OCI-LY3 (cell line): ENCODE measurements at regions not wholly inside any gene's neighbourhood (a gene's known extent, or its start where the extent isn't known, plus 50 kb on each side); places are given as distances from the start of the nearest gene placed in this dataset.

Experiments used
- H2AFZ ChIP-seq: fragments of 200-600, 300-600 bp; shearing (Covaris generic); 2 replicates; pipeline ENCODE4 v1.6.0; 2014; ENCODE audit warnings: antibody characterized with exemption, low read depth, low read length
- H3K27ac ChIP-seq: fragments of 200-600, 300-600 bp; sonication (generic); 2 replicates; pipeline ENCODE4 v1.5.1; 2014; ENCODE audit warnings: mild to moderate bottlenecking, low read length, moderate library complexity, mixed read lengths
- H3K27me3 ChIP-seq: fragments of 200-600, 300-600 bp; sonication (generic); 2 replicates; pipeline ENCODE4 v1.6.1; 2014; ENCODE audit warnings: low read depth, low read length, mixed read lengths
- H3K36me3 ChIP-seq: fragments of 200-600, 300-600 bp; sonication (generic); replicated peaks from 2 replicates; pipeline ENCODE3; 2014; ENCODE audit warnings: low read depth, low read length, mixed read lengths
- H3K4me1 ChIP-seq: fragments of 300-600, 200-600 bp; sonication (generic); 2 replicates; pipeline ENCODE4 v1.6.1; 2014; ENCODE audit warnings: low read length, mixed read lengths
- H3K4me2 ChIP-seq: fragments of 200-600, 300-600 bp; sonication (generic); 2 replicates; pipeline ENCODE4 v1.6.1; 2014; ENCODE audit warnings: low read length, mixed read lengths
- H3K4me3 ChIP-seq: fragments of 300-600, 200-600 bp; sonication (generic); 2 replicates; pipeline ENCODE4 v1.5.1; 2014; ENCODE audit warnings: antibody characterized with exemption, mild to moderate bottlenecking, low read length, moderate library complexity
- H3K79me2 ChIP-seq: fragments of 300-600, 200-600 bp; shearing (Covaris generic); 2 replicates; pipeline ENCODE4 v1.6.1; 2014; ENCODE audit warnings: mild to moderate bottlenecking, low read length, mixed read lengths
- H3K9ac ChIP-seq: fragments of 300-600, 200-600 bp; shearing (Covaris generic); 2 replicates; pipeline ENCODE4 v1.6.0; 2014; ENCODE audit warnings: mild to moderate bottlenecking, low read length, moderate library complexity
- H3K9me3 ChIP-seq: fragments of 200-600, 300-600 bp; shearing (Covaris generic); 2 replicates; pipeline ENCODE4 v1.6.1; 2014; ENCODE audit warnings: low read length, mixed read lengths; ENCODE audit not compliant: insufficient read depth
- H4K20me1 ChIP-seq: fragments of 200-600, 300-600 bp; sonication (generic); 2 replicates; pipeline ENCODE4 v1.6.1; 2016; ENCODE audit warnings: low read length, mixed read lengths; ENCODE audit not compliant: insufficient read depth
- EZH2phosphoT487 ChIP-seq: fragments of 200-600 bp; shearing (Covaris generic); IDR thresholded peaks from 2 replicates; pipeline ENCODE4 v1.6.1; 2018; ENCODE audit warnings: antibody characterized with exemption, mixed run types, low read depth
- TF ChIP-seq, protein P1 (sequence below): fragments of 200-600, 300-600 bp; sonication (generic); IDR thresholded peaks from 2 replicates; pipeline ENCODE4 v1.5.1; 2014; ENCODE audit warnings: antibody characterized with exemption, low read length, low read depth

GRCh38 chr5:17831279-17831678 lies 197.0 kb downstream of the TAF11L14 start:
- H3K27me3 ChIP-seq = no peaks in the 10 kb centered on the region
- no peak overlapping the region for H2AFZ ChIP-seq
- no peaks in the 10 kb centered on the region for H4K20me1 ChIP-seq
- no peaks in the 10 kb centered on the region for H3K4me1 ChIP-seq
- no peaks in the 10 kb centered on the region for H3K9me3 ChIP-seq
- H3K36me3 ChIP-seq = no peaks in the 10 kb centered on the region
- H3K4me3 ChIP-seq = no peak overlapping the region
- no peak for TF ChIP-seq EZH2phosphoT487
- TF ChIP-seq, protein P1, sequence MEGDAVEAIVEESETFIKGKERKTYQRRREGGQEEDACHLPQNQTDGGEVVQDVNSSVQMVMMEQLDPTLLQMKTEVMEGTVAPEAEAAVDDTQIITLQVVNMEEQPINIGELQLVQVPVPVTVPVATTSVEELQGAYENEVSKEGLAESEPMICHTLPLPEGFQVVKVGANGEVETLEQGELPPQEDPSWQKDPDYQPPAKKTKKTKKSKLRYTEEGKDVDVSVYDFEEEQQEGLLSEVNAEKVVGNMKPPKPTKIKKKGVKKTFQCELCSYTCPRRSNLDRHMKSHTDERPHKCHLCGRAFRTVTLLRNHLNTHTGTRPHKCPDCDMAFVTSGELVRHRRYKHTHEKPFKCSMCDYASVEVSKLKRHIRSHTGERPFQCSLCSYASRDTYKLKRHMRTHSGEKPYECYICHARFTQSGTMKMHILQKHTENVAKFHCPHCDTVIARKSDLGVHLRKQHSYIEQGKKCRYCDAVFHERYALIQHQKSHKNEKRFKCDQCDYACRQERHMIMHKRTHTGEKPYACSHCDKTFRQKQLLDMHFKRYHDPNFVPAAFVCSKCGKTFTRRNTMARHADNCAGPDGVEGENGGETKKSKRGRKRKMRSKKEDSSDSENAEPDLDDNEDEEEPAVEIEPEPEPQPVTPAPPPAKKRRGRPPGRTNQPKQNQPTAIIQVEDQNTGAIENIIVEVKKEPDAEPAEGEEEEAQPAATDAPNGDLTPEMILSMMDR = no peak
- H3K79me2 ChIP-seq = no peaks in the 10 kb centered on the region
- no peak overlapping the region for H3K9ac ChIP-seq
- no peak overlapping the region for H3K27ac ChIP-seq
- H3K4me2 ChIP-seq = no peak overlapping the region

GRCh38 chr5:17832949-17833745 lies 198.9 kb downstream of the TAF11L14 start:
- Histone ChIP-seq H3K4me2 (no peak overlapping the region), H3K36me3 (no peaks in the 10 kb centered on the region), H3K4me1 (no peaks in the 10 kb centered on the region), H3K4me3 (no peak overlapping the region), H2AFZ (no peak overlapping the region), H3K79me2 (no peaks in the 10 kb centered on the region), H4K20me1 (no peaks in the 10 kb centered on the region), H3K27ac (no peak overlapping the region), H3K27me3 (no peaks in the 10 kb centered on the region), H3K9ac (no peak overlapping the region), H3K9me3 (no peaks in the 10 kb centered on the region)
- TF ChIP-seq EZH2phosphoT487 = no peak
- TF ChIP-seq, protein P1 = no peak

DNA sequence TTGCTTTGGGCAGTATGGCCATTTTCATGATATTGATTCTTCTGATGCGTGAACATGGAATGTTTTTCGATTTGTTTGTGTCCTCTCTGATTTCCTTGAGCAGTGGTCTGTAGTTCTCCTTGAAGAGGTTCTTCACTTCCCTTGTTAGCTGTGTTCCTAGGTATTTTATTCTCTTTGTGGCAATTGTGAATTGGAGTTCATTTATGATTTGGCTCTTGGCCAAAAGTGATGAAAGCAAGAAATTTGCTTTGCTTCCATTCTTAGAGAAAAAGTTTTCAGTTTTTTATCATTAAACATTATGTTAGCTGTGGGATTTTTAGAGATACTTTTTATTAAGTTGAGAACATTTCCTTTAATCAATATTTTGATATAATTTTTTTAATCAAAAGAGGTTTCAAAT lies 203.5 kb downstream of the TAF11L14 start:
- Histone ChIP-seq H3K4me3 (no peak overlapping the region), H3K79me2 (no peaks in the 10 kb centered on the region), H3K4me1 (no peaks in the 10 kb centered on the region), H3K27ac (no peak overlapping the region), H3K36me3 (no peaks in the 10 kb centered on the region), H4K20me1 (no peaks in the 10 kb centered on the region), H3K27me3 (no peaks in the 10 kb centered on the region), H3K4me2 (no peak overlapping the region), H3K9me3 (no peaks in the 10 kb centered on the region), H3K9ac (no peak overlapping the region), H2AFZ (no peak overlapping the region)
- TF ChIP-seq, protein P1 = no peak
- no peak for TF ChIP-seq EZH2phosphoT487

DNA sequence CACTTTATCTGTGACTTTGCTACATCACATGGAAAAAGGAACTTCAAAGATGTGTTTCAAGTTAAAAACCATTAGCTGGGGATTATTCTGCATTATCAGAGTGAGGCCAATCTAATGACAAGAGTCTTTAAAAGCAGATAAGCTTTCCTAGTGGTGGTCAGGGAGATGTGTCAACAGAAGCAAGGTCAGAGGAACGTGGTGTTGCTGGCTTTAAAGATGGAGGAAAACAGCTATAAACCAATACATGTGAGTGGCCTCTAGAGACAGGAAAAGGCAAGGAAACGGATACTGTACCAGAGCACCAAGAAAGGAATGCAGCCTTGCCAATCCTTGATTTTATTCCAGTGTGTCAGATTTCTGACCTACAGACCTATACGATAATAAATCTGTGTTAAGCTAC lies 204.2 kb downstream of the TAF11L14 start:
- Histone ChIP-seq H3K4me1 (no peaks in the 10 kb centered on the region), H4K20me1 (no peaks in the 10 kb centered on the region), H3K4me2 (no peak overlapping the region), H3K27me3 (no peaks in the 10 kb centered on the region), H3K9me3 (no peaks in the 10 kb centered on the region), H3K4me3 (no peak overlapping the region), H3K36me3 (no peaks in the 10 kb centered on the region), H2AFZ (no peak overlapping the region), H3K79me2 (no peaks in the 10 kb centered on the region), H3K9ac (no peak overlapping the region), H3K27ac (no peak overlapping the region)
- TF ChIP-seq, protein P1 = no peak
- TF ChIP-seq EZH2phosphoT487 = no peak
